K562 (cell line): ENCODE measurements at regions not wholly inside any gene's neighbourhood (a gene's known extent, or its start where the extent isn't known, plus 50 kb on each side); places are given as distances from the start of the nearest gene placed in this dataset.

Experiments
- ATAC-seq: fragments of 200-7000 bp; cut with Tn5 transposase; 3 replicates; pipeline ENCODE4 v1.9.1; 2020; ENCODE audit warnings: moderate library complexity
- BruUV-seq: library from RNA; stranded (reverse); fragments of 400-500 nt; replicated peaks from 2 replicates; lab custom pipeline; 2021; lab: Mats Ljungman, UMichigan
- CTCF ChIA-PET: fragments of 300-600 bp; formaldehyde crosslinking; extraction: SDS; loops from one replicate; lab custom pipeline; 2021; ENCODE audit warnings: low intra/inter-chr PET ratio; lab: Yijun Ruan, JAX
- POLR2A ChIA-PET: fragments of 300-600, 350-650 bp; sonication (Branson Sonifier 250); formaldehyde crosslinking; extraction: SDS; loops from one replicate; lab custom pipeline; 2021; ENCODE audit warnings: antibody characterized with exemption, inconsistent platforms; lab: Yijun Ruan, JAX
- DNase-seq, 4 experiments: peaks; one replicate each; pipeline versions ENCODE4 v3.0.0 to v3.0.0-alpha.2; 2011 to 2018; ENCODE audit warnings: low spot score in 3 of 4, mixed read lengths in 3 of 4; ENCODE audit errors: extremely low read depth in 1 of 4
- FAIRE-seq: peaks from 2 replicates; lab custom pipeline; 2011; peaks lifted over from hg19 to GRCh38; lab: Jason Lieb, UNC
- H2AFZ ChIP-seq: 2 replicates; pipeline ENCODE4 v1.6.0; 2011; ENCODE audit warnings: low read depth, low read length, control low read depth, inconsistent platforms
- H3K27ac ChIP-seq: fragments of 200-600 bp; 3 replicates; pipeline ENCODE4 v1.8.0; 2011; ENCODE audit warnings: low read depth, mild to moderate bottlenecking, control low read depth, inconsistent platforms, low read length, moderate library complexity, mixed read lengths; ENCODE audit errors: extremely low read depth
- H3K27me3 ChIP-seq, 2 experiments: fragments of 300-600 bp in 1 of 2; 2 replicates in 1 of 2; 3 replicates in 1 of 2; pipeline versions ENCODE4 v1.6.0 to v1.8.0; 2011; ENCODE audit warnings: inconsistent platforms in 2 of 2, low read length in 2 of 2, mild to moderate bottlenecking in 1 of 2, mixed read lengths in 1 of 2, moderate library complexity in 1 of 2; ENCODE audit not compliant: control insufficient read depth in 2 of 2, insufficient read depth in 2 of 2
- H3K36me3 ChIP-seq: fragments of 300-600 bp; 3 replicates; pipeline ENCODE4 v1.8.0; 2011; ENCODE audit warnings: mild to moderate bottlenecking, low read length, inconsistent platforms; ENCODE audit not compliant: control insufficient read depth, insufficient read depth
- H3K4me1 ChIP-seq, 2 experiments: fragments of 200-600 bp in 1 of 2; replicated peaks in 1 of 2; 2 replicates in 1 of 2; 3 replicates in 1 of 2; pipeline versions ENCODE4 v1.5.1 to v1.8.0; 2011; ENCODE audit warnings: inconsistent platforms in 2 of 2, low read length in 2 of 2, mild to moderate bottlenecking in 1 of 2, mixed read lengths in 1 of 2, moderate library complexity in 1 of 2; ENCODE audit not compliant: control insufficient read depth in 2 of 2, insufficient read depth in 2 of 2
- H3K4me2 ChIP-seq: 2 replicates; pipeline ENCODE4 v1.6.1; 2011; ENCODE audit warnings: low read length, control low read depth, inconsistent platforms, mixed read lengths; ENCODE audit not compliant: insufficient read depth
- H3K4me3 ChIP-seq: fragments of 200-600 bp; sonication (generic), shearing (Covaris generic); 2 replicates; pipeline ENCODE4 v1.5.1; 2016; ENCODE audit warnings: control low read depth, inconsistent platforms
- H3K79me2 ChIP-seq: fragments of 200-600 bp; 3 replicates; pipeline ENCODE4 v1.8.0; 2011; ENCODE audit warnings: low read length, inconsistent platforms; ENCODE audit not compliant: control insufficient read depth, insufficient read depth
- H3K9ac ChIP-seq, 2 experiments: 2 replicates each; pipeline versions ENCODE4 v1.6.0 to v1.6.1; 2011; ENCODE audit warnings: low read depth in 2 of 2, low read length in 2 of 2, control low read depth in 1 of 2, inconsistent platforms in 1 of 2, mild to moderate bottlenecking in 1 of 2, mixed read lengths in 1 of 2; ENCODE audit not compliant: insufficient read depth in 1 of 2
- H3K9me1 ChIP-seq: one replicate; pipeline ENCODE4 v1.6.0; 2011; ENCODE audit warnings: inconsistent platforms, mild to moderate bottlenecking, low read length, moderate library complexity; ENCODE audit not compliant: control insufficient read depth, insufficient read depth
- H3K9me3 ChIP-seq: replicated peaks from 2 replicates; pipeline ENCODE4 v1.5.1; 2011; ENCODE audit warnings: low read depth, low read length, inconsistent platforms; ENCODE audit not compliant: control insufficient read depth, insufficient read depth
- H4K20me1 ChIP-seq: replicated peaks from 2 replicates; pipeline ENCODE4 v1.6.1; 2011; ENCODE audit warnings: low read length, inconsistent platforms, mixed read lengths; ENCODE audit not compliant: control insufficient read depth, insufficient read depth
- CTBP1 ChIP-seq: fragments of 450-650 bp; IDR thresholded peaks from 2 replicates; pipeline ENCODE4 v1.6.1; 2016; ENCODE audit warnings: borderline replicate concordance
- ELF1 ChIP-seq: fragments of 200-800 bp; sonication (Bioruptor generic); IDR thresholded peaks from 2 replicates; pipeline ENCODE4 v1.6.1; 2016; ENCODE audit warnings: missing genetic modification characterization, missing compliant biosample characterization
- KAT7 ChIP-seq: sonication (generic); formaldehyde crosslinking; IDR thresholded peaks from 2 replicates; pipeline ENCODE4 v1.8.0; 2022; ENCODE audit warnings: missing genetic modification reagents, mild to moderate bottlenecking, borderline replicate concordance
- NFE2 ChIP-seq: IDR thresholded peaks from 2 replicates; pipeline ENCODE4 v1.6.1; 2014; ENCODE audit warnings: antibody characterized with exemption, low read depth
- PATZ1 ChIP-seq: fragments of 250-450 bp; sonication (Bioruptor Pico); IDR thresholded peaks from 2 replicates; pipeline ENCODE4 v1.5.0; 2020; ENCODE audit warnings: mild to moderate bottlenecking, borderline replicate concordance
- PHTF2 ChIP-seq: fragments of 250-450 bp; sonication (Bioruptor Pico); IDR thresholded peaks from 2 replicates; pipeline ENCODE4 v1.5.0; 2021; ENCODE audit warnings: mild to moderate bottlenecking
- PTRF ChIP-seq: fragments of 450-650 bp; IDR thresholded peaks from 2 replicates; pipeline ENCODE4 v1.6.1; 2016; ENCODE audit warnings: mild to moderate bottlenecking, missing genetic modification characterization, missing compliant biosample characterization
- RCOR1 ChIP-seq, 2 experiments: IDR thresholded peaks; 2 replicates each; pipeline ENCODE4 v1.6.1; 2012; ENCODE audit warnings: low read depth in 2 of 2, low read length in 2 of 2, borderline replicate concordance in 1 of 2, improper control_type of control experiment in 1 of 2
- VEZF1 ChIP-seq: fragments of 200-800 bp; sonication (Bioruptor generic); IDR thresholded peaks from 2 replicates; pipeline ENCODE4 v1.6.1; 2017; ENCODE audit warnings: missing genetic modification characterization, missing compliant biosample characterization
- YBX1 ChIP-seq: fragments of 450-650 bp; IDR thresholded peaks from 2 replicates; pipeline ENCODE4 v1.7.1; 2016; ENCODE audit warnings: mild to moderate bottlenecking
- ZNF316 ChIP-seq: fragments of 450-650 bp; IDR thresholded peaks from 2 replicates; pipeline ENCODE4 v1.6.1; 2016
- ZNF507 ChIP-seq: conservative IDR thresholded peaks from 2 replicates; pipeline ENCODE4 v1.6.1; 2017; ENCODE audit warnings: missing genetic modification characterization, missing compliant biosample characterization
- ZNF561 ChIP-seq: fragments of 450-650 bp; formaldehyde crosslinking; conservative IDR thresholded peaks from 2 replicates; pipeline ENCODE4 v1.4.0; 2020; ENCODE audit warnings: mild to moderate bottlenecking, moderate library complexity
- WGBS: fragments of 100-300 bp; shearing (Covaris generic); methylation state at CpG from one replicate; pipeline ENCODE4 v1.1.6; 2016; ENCODE audit warnings: low coverage, mixed read lengths; ENCODE audit not compliant: insufficient coverage; ENCODE audit errors: missing lambda C conversion rate; 5-methylcytosine and 5-hydroxymethylcytosine counted together
- in situ Hi-C: fragments of 300-500 bp; cut with MboI; formaldehyde crosslinking; loops from 4 replicates; pipeline ENCODE4 v1.15.0; 2018; ENCODE audit warnings: inconsistent platforms, mixed read lengths
- intact Hi-C: fragments of 100-400 bp; cut with micrococcal nuclease; formaldehyde crosslinking; loops from 2 replicates; pipeline ENCODE4 v1.14.2; 2022

GRCh38 chr12:42846782-42847181 lies 257.2 kb upstream of the PRICKLE1 start:
- FAIRE-seq, result no peak
- TF ChIP-seq ELF1 (tag), result no peak
- TF ChIP-seq ZNF561 (CRISPR knock-in tag), result no peak
- no peak for TF ChIP-seq RCOR1 (IDR thresholded peaks at IDR 0.05; ENCODE audit: borderline replicate concordance in 1 of 2, low read depth in 2 of 2, low read length in 2 of 2)
- TF ChIP-seq CTBP1, result no peak
- WGBS, result 10% methylated on average over 1 of the region's 1 CpG
- BruUV-seq, result no TSS peak
- Histone ChIP-seq H3K79me2 (no peaks in the 10 kb centered on the region), H3K4me2 (no peak overlapping the region), H3K4me1 (no peaks in the 10 kb centered on the region), H3K9me3 (no peaks in the 10 kb centered on the region; the same call in 1 of the 2 replicates), H3K9me1 (no peaks in the 10 kb centered on the region), H3K27me3 (no peaks in the 10 kb centered on the region), H2AFZ (no peak overlapping the region), H4K20me1 (no peaks in the 10 kb centered on the region), H3K36me3 (no peaks in the 10 kb centered on the region), H3K27ac (no peak overlapping the region), H3K9ac (no peak overlapping the region), H3K4me3 (no peak overlapping the region)
- intact Hi-C loops (no loop called here), in situ Hi-C loops (no loop called here)
- ChIA-PET CTCF (no interaction called here), POLR2A (no interaction called here)
- ATAC-seq, result no peak
- no peak for DNase-seq

GRCh38 chr12:42834062-42834461 lies 244.5 kb upstream of the PRICKLE1 start:
- FAIRE-seq (no peak), DNase-seq (no peak), ATAC-seq (no peak)
- H3K4me1 ChIP-seq, result no peaks in the 10 kb centered on the region
- intact Hi-C loops (no loop called here), in situ Hi-C loops (no loop called here)
- POLR2A ChIA-PET, result no interaction called here
- no peaks in the 10 kb centered on the region for H3K9me1 ChIP-seq
- H3K36me3 ChIP-seq, result no peaks in the 10 kb centered on the region
- no peaks in the 10 kb centered on the region for H3K27me3 ChIP-seq
- BruUV-seq, result no TSS peak
- H2AFZ ChIP-seq, result no peak overlapping the region
- H4K20me1 ChIP-seq, result no peaks in the 10 kb centered on the region
- no peak overlapping the region for H3K9ac ChIP-seq
- no peaks in the 10 kb centered on the region for H3K9me3 ChIP-seq
- no peak overlapping the region for H3K4me2 ChIP-seq
- 11% methylated on average over 2 of the region's 2 CpGs for WGBS
- no peak overlapping the region for H3K27ac ChIP-seq
- CTCF ChIA-PET, result no interaction called here
- H3K79me2 ChIP-seq, result no peaks in the 10 kb centered on the region
- H3K4me3 ChIP-seq, result no peak overlapping the region
- TF ChIP-seq PHTF2 (CRISPR knock-in tag) (no peak), ZNF316 (no peak), VEZF1 (CRISPR knock-in tag) (no peak), PATZ1 (CRISPR knock-in tag) (no peak), YBX1 (no peak), NFE2 (no peak), ZNF507 (tag) (no peak), ELF1 (tag) (no peak), KAT7 (CRISPR knock-in tag) (no peak), PTRF (tag) (no peak)
